Neural progenitor cell (in vitro differentiated cells): ENCODE measurements at regions not wholly inside any gene's neighbourhood (a gene's known extent, or its start where the extent isn't known, plus 50 kb on each side); places are given as distances from the start of the nearest gene placed in this dataset.

Experiments used
- EZH2 ChIP-seq: fragments of 200-600 bp; sonication (generic); IDR thresholded peaks from 2 replicates; pipeline ENCODE4 v1.6.1; 2017; ENCODE audit warnings: antibody characterized with exemption, mild to moderate bottlenecking, moderate library complexity
- TF ChIP-seq, protein P1 (sequence below): fragments of 200-600 bp; sonication (generic); IDR thresholded peaks from 2 replicates; pipeline ENCODE4 v1.5.1; 2017; ENCODE audit warnings: antibody characterized with exemption, mild to moderate bottlenecking

DNA sequence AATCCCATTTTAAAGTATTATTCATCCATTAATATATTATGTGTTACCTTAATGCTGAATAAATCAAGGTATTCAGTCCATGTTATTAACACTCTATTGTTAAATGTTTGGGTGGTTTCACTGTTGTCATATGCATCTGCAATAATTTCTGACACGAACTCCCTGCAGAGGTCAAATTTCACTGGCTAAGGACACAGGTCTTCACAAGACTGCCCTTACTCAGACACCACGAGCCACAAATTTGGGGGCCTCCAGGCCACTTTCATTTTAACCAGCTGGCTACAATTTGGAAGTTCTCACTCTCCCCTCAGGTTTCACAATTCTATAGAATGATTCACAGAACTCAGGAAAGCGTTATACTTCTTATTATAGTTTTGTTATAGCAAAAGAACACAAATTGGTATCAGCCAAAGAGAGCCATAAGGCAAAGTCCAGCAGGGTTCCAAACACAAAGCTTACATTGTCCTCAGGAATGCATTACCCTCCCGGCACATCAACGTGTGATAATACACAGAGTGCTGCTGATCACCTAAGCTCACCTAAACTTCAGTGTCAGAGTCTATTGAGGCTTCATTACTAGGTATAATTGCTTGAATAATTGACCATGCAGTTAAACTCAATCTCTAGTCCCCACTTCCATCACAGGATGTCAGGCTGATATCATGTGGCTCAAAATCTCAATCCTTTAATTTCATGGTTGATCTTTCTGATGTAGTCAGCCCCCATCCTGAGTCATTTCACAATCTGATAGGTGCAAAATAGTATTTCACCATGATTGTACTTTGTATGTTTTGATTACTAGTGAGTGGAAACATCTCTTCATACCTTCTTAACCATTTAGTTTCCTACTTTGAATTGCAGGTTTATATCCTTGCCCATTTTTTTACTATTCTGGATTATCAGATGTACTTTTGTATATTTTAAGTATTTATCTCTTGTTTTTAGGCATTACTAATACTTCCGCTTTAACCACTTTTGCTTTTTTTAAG, 441.4 kb upstream of the AGTR1 start:
- TF ChIP-seq, protein P1, sequence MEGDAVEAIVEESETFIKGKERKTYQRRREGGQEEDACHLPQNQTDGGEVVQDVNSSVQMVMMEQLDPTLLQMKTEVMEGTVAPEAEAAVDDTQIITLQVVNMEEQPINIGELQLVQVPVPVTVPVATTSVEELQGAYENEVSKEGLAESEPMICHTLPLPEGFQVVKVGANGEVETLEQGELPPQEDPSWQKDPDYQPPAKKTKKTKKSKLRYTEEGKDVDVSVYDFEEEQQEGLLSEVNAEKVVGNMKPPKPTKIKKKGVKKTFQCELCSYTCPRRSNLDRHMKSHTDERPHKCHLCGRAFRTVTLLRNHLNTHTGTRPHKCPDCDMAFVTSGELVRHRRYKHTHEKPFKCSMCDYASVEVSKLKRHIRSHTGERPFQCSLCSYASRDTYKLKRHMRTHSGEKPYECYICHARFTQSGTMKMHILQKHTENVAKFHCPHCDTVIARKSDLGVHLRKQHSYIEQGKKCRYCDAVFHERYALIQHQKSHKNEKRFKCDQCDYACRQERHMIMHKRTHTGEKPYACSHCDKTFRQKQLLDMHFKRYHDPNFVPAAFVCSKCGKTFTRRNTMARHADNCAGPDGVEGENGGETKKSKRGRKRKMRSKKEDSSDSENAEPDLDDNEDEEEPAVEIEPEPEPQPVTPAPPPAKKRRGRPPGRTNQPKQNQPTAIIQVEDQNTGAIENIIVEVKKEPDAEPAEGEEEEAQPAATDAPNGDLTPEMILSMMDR = no peak
- no peak for TF ChIP-seq EZH2
